HFF-Myc (cell line): ENCODE measurements at regions not wholly inside any gene's neighbourhood (a gene's known extent, or its start where the extent isn't known, plus 50 kb on each side); places are given as distances from the start of the nearest gene placed in this dataset.

Source experiments
- DNase-seq: peaks from one replicate; pipeline ENCODE4 v3.0.0-alpha.2; 2011; ENCODE audit warnings: low read depth; ENCODE audit errors: extremely low read depth
- H3K4me3 ChIP-seq: replicated peaks from 2 replicates; pipeline ENCODE4 v1.5.1; 2011; ENCODE audit warnings: low read depth, mild to moderate bottlenecking, control low read depth, low read length
- TF ChIP-seq, protein P1 (sequence below): IDR thresholded peaks from 2 replicates; pipeline ENCODE4 v1.5.1; 2012; ENCODE audit warnings: mild to moderate bottlenecking, low read depth, low read length, control low read depth; ENCODE audit errors: missing control alignments

DNA sequence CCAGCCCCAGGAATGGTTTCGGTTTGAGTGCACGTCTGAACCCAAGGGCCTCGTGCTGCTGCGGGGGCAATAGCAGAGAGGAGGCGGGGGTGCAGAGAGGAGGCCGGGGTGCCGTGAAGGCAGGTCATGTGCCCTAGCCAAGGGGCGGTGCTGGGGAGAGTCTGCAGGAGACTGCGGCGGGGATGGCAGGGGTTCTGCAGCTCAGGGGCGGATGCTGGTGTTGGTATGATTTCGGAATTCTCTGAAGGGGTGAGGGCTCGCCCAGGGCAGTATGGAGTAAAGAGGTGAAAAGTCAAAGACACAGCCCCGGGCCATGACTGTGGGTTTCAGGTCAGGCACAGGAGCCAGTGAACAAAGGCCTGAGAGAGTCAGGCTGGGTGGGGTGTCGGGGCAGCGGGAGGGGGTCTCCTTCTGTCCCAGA lies 186.5 kb upstream of the HDAC4 start:
- TF ChIP-seq, protein P1, sequence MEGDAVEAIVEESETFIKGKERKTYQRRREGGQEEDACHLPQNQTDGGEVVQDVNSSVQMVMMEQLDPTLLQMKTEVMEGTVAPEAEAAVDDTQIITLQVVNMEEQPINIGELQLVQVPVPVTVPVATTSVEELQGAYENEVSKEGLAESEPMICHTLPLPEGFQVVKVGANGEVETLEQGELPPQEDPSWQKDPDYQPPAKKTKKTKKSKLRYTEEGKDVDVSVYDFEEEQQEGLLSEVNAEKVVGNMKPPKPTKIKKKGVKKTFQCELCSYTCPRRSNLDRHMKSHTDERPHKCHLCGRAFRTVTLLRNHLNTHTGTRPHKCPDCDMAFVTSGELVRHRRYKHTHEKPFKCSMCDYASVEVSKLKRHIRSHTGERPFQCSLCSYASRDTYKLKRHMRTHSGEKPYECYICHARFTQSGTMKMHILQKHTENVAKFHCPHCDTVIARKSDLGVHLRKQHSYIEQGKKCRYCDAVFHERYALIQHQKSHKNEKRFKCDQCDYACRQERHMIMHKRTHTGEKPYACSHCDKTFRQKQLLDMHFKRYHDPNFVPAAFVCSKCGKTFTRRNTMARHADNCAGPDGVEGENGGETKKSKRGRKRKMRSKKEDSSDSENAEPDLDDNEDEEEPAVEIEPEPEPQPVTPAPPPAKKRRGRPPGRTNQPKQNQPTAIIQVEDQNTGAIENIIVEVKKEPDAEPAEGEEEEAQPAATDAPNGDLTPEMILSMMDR = no peak
- DNase-seq = no peak
- no peak overlapping the region for H3K4me3 ChIP-seq

DNA sequence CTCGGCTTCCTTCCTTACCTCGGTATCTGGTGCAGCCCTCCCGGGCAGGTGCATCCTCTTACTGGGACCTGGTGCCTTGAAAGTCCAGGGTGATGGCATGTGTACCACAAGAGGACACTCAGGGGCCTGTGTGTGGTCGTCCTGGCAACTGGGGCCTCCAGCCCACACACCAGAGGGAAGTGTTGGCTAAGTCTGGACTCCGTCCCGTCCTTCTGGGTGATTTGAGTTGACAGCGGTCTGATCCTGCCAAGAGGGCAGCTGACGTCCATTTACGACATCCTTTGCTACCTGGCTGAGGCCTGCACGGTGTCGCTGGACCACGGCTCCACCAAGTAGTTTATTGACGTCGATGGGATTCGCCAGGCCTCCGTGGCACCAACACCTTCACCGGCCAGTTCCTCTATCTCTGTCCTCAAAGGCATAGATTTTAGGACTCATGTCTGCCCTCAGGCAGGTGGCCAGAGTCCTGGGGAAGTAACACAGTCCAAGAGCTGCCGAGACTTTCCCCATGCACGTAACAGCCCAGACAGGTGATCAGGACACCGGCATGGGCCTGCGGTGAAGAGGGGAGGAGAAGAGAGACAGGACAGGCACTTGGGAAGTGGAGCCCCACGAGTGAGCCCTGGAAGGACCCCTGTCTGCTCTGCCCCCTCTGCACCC lies 186.0 kb upstream of the HDAC4 start:
- no peak overlapping the region for H3K4me3 ChIP-seq
- DNase-seq = no peak
- TF ChIP-seq, protein P1 = no peak

DNA sequence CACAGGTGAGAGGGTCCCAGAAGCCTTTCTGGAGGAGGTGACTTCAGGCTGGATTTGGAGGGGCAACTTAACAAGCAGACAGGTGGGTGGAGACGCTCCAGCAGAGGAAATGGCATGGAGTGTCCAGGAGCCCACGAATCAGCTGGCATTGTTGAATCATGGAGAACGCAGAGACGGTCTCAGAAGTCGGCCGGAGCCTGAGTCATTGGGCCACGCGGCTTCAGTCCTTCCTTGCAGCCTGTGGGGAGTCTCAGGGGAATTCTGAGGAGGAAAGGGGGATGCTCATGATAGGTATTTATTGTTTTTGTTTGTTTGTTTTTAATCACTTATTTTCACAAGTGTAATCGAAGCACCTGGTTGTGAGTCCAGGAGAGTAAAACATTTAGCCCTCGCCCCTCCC lies 184.6 kb upstream of the HDAC4 start:
- TF ChIP-seq, protein P1 = no peak
- H3K4me3 ChIP-seq = no peak overlapping the region
- DNase-seq = no peak

DNA sequence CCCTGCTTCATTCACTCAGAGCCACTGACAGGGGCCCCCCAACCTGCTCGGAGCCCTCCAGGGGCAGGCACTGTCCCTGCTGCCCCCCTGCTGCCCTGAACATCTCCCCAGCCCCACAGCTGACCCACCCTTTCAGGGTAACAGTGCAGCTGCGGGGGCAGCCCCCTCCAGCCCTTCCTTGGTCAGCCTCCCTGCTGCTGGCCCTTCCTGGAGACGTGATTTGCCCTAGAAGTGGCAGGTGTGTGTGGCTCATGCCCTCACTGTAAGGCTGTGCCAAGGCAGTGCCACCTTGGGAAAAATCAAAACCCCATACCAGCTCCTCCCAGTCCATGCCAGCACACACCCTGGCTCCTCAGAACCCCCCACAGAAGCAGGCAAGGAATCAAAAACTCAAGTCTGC lies 184.2 kb upstream of the HDAC4 start:
- H3K4me3 ChIP-seq = no peak overlapping the region
- TF ChIP-seq, protein P1 = no peak
- DNase-seq = no peak

DNA sequence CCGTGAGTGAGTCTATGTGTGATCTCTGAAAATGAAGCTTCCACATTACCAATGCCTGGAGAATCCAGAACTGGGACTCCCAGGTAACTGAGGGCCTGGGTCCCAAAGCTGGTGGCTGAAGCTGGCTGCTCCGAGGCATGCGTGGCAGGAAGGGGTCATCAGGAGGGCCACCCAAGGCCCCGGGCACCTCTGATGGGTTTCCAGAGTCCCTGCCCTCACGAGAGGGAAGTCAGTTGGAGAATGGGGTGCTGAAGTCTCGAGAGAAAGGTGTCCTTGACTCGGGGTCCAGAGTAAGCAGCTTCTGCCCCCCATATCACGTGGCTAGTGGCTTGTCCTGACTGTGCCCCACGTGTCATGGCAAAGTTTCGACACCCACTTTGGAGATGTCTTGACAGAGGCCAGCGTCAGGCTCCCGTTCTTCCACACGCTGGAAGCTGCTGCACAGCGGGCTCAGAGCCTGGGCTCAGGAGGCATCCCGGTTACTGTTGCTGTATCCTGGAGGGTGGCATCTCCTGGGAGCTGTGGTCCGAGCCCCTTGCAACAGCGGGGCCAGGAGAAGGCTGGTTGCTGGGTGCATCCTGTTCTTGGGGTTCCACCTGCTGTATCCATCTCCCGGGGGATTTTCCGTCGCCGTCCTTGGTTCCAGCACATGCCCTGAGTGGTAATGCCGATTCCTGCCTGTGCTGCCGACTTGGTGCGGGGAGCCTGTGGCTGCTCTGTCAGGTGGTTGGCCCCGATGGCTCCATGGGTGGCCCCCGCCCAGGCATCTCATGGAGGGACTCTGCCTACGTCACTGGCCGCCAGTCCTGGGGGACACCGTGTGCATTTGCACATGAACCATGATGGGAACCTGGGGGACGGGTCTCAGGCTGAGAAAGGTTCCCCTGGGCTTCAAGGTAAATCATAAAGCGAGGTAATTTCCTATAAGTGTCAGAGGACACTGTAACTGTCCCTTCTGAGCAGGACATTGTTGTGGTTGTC lies 183.3 kb upstream of the HDAC4 start:
- DNase-seq = no peak
- H3K4me3 ChIP-seq = no peak overlapping the region
- TF ChIP-seq, protein P1 = no peak

DNA sequence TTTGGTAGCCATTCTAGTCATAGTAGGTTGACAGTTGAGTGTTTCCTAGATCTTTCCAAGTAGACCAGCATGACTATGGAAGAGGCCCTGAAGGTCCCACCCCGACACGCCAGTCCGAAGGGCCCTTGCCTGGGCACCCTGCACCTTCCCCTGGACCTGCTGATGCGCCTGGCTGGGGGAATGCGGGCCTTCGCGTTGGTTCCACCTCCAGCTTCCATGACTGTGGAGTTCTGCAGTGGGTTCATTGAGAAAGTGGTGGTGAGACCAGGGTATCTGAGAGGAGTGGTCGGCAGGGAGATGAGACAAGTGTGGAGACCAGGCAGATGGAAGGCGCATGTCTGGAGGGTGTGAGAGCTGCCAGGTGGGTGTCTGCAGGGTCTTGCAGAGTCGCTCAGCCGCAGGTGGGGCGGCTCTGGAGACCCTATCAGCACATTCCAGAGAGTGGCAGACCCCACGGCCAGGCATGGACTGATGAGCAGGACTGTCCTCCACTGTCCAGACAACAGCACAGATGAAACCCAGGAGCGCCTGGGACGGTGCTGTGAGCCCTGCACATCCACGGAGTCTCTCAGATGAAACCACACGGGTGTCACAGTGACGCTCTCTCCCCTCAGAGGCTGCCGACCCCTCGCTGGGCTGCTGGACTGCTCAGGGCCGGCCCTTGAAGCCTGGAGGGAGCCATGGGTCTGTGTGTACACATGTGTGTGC lies 182.5 kb upstream of the HDAC4 start:
- TF ChIP-seq, protein P1 = no peak
- no peak overlapping the region for H3K4me3 ChIP-seq
- no peak for DNase-seq
